HEK293 (cell line): ENCODE measurements at regions not wholly inside any gene's neighbourhood (a gene's known extent, or its start where the extent isn't known, plus 50 kb on each side); places are given as distances from the start of the nearest gene placed in this dataset.

Source experiments
- KLF16 ChIP-seq: fragments of 450-650 bp; formaldehyde crosslinking; IDR thresholded peaks from 2 replicates; pipeline ENCODE4 v1.5.1; 2017; ENCODE audit warnings: missing biosample characterization, missing genetic modification characterization
- ZNF76 ChIP-seq: fragments of 450-650 bp; formaldehyde crosslinking; IDR thresholded peaks from 2 replicates; pipeline ENCODE4; 2016; ENCODE audit warnings: low read depth, missing biosample characterization, missing genetic modification characterization, borderline replicate concordance

DNA sequence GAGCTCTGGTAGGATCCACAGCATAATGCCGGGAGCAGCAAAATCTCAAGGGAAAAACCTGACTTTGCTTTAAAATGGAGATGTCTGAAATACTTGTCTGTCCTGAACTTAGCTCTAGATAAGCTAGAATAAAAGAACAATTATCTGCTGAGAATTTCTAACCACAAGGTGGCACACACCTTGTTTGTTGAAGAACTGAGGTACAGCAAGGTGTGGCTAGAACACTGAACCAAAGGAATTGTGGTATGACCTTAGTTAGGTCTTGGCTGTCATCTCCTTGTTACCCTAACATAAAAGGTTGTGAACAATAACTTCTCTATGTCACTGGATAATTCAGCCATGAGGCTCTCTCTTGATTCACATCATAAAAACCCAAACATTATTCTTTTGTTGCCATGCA, 72.3 kb upstream of the ANXA1 start:
- TF ChIP-seq KLF16 (tag by site-specific recombination) (no peak), ZNF76 (tag by site-specific recombination) (no peak)
